ENCODE measurements at regions not wholly inside any gene's neighbourhood (a gene's known extent, or its start where the extent isn't known, plus 50 kb on each side); places are given as distances from the start of the nearest gene placed in this dataset.

DNA sequence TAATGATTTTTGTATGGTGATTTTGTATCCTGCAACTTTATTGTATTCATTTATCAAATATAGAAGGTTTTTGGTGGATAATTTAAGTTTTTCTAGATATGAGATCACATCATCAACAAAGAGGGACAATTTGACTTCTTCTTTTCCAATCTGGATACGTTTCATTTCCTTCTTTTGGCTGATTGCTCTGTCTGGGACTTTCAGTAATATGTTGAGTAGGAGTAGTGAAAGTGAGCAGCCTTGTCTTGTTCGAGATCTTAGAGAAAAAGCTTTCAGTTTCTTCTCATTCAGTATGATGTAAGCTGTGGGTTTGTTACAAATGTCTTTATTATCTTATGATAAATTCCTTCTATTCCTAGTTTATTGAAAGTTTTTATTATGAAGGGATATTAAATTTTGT, 352.0 kb upstream of the DACH1 start:
- TF ChIP-seq POLR2A (IDR thresholded peaks at IDR 0.05; ENCODE audit: low read length) (no peak), GATA1 (IDR thresholded peaks at IDR 0.05; ENCODE audit: low read depth, low read length) (no peak)

Data from erythroblast (primary cell).